Posterior vena cava (tissue), 2 donors: ENCODE measurements at regions not wholly inside any gene's neighbourhood (a gene's known extent, or its start where the extent isn't known, plus 50 kb on each side); places are given as distances from the start of the nearest gene placed in this dataset.
"Not testable (repeated sequence)": the region's sequence is repeated elsewhere in the genome, so short reads cannot be mapped to it uniquely, and the experiment has no call there.

ENCODE experiments used
- DNase-seq: peaks from one replicate; pipeline ENCODE4 v3.0.0-alpha.2; 2020; ENCODE audit warnings: low spot score
- intact Hi-C, 2 donors: fragments of 100-400 bp; cut with DNase I; formaldehyde crosslinking; loops; one replicate each; pipeline versions ENCODE4 v1.14.1 to v1.14.2; 2022 to 2023
- donor health status: DM: yes; HTN: yes; CAD: no.
- donor health status: DM: yes; HTN: yes; CAD: no.

- no peak for DNase-seq
- intact Hi-C loops = no loop called here
Observed at GRCh38 chr3:188003188-188004171, 150.5 kb upstream of the LPP start.

- intact Hi-C loops = loop anchor here in 1 of 2 donors (1.0 kb wide), 1 partner anchor 18 kb away; no protein-coding TSS in a partner anchor
- DNase-seq = no peak
Observed at GRCh38 chr3:188006726-188007393, 147.1 kb upstream of the LPP start.

GRCh38 chr3:188007897-188008296 is 146.1 kb upstream of the LPP start:
- intact Hi-C loops = no loop called here
- peak; percentile 84 for DNase-seq

GRCh38 chr3:188008582-188009213 is 145.3 kb upstream of the LPP start:
- intact Hi-C loops = no loop called here
- no peak for DNase-seq

- DNase-seq = no peak
- intact Hi-C loops = no loop called here
Observed at GRCh38 chr3:188010478-188010877, 143.5 kb upstream of the LPP start.

- DNase-seq = no peak
- intact Hi-C loops = no loop called here
Observed at GRCh38 chr3:188019727-188020126, 134.2 kb upstream of the LPP start.

GRCh38 chr3:188021041-188021440 is 132.9 kb upstream of the LPP start:
- DNase-seq = peak; percentile 88
- intact Hi-C loops = no loop called here

GRCh38 chr3:188021502-188022040 is 132.4 kb upstream of the LPP start:
- DNase-seq = no peak
- intact Hi-C loops = no loop called here

- DNase-seq, intact Hi-C loops: not testable (repeated sequence)
Observed at GRCh38 chr3:188022902-188023301, 131.1 kb upstream of the LPP start.

GRCh38 chr3:188025555-188025954 is 128.4 kb upstream of the LPP start:
- no peak for DNase-seq
- intact Hi-C loops = no loop called here

GRCh38 chr3:188026191-188026968 is 127.6 kb upstream of the LPP start:
- intact Hi-C loops = no loop called here
- no peak for DNase-seq

GRCh38 chr3:188031121-188031520 is 122.8 kb upstream of the LPP start:
- intact Hi-C loops = no loop called here

GRCh38 chr3:188034989-188035388 is 119.0 kb upstream of the LPP start:
- intact Hi-C loops = no loop called here

More at GRCh38 chr3:188031121-188031520, 122.8 kb upstream of the LPP start:
- DNase-seq = no peak

GRCh38 chr3:188036375-188037194 is 117.4 kb upstream of the LPP start:
- intact Hi-C loops = no loop called here

More at GRCh38 chr3:188034989-188035388, 119.0 kb upstream of the LPP start:
- no peak for DNase-seq

GRCh38 chr3:188037195-188037718 is 116.7 kb upstream of the LPP start:
- intact Hi-C loops = no loop called here
- no peak for DNase-seq

More at GRCh38 chr3:188036375-188037194, 117.4 kb upstream of the LPP start:
- DNase-seq = no peak

- no peak for DNase-seq
- intact Hi-C loops = no loop called here
Observed at GRCh38 chr3:188037965-188038581, 115.9 kb upstream of the LPP start.

GRCh38 chr3:188041193-188041592 is 112.8 kb upstream of the LPP start:
- intact Hi-C loops = loop anchor here in 1 of 2 donors (5.0 to 10.0 kb wide), 2 partner anchors 286 to 399 kb away; no protein-coding TSS in a partner anchor

More at GRCh38 chr3:188041193-188041592, 112.8 kb upstream of the LPP start:
- DNase-seq = no peak
